ENCODE measurements at regions not wholly inside any gene's neighbourhood (a gene's known extent, or its start where the extent isn't known, plus 50 kb on each side); places are given as distances from the start of the nearest gene placed in this dataset.

DNA sequence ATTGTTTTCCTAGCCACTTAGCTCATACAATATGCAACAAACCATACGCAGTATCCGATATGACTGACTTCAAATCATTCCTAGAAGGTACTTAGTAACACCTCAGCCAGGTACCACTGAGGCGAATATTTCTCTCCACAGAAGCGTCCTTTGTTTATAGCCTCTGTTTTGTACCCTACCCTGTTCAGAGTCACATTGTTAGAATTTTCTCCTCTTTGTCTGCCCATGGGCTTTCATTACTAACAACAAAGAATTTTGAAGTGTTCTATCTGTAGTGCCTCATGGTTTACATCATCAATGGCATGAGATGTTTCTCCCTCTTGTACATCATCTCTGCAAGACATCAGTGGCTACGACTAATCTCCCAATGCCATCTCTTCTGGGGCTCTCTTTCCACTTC is 212.4 kb upstream of the GLI3 start:
- Histone ChIP-seq H2BK120ac (replicated peaks; ENCODE audit: low read depth, low read length) (no peak overlapping the region), H4K5ac (ENCODE audit: insufficient read length, low read depth, low read length) (no peak overlapping the region), H3K4me3 (ENCODE audit: extremely low read depth in 1 of 4, insufficient read depth in 2 of 4, low read depth in 3 of 4, low read length in 4 of 4) (no peak overlapping the region), H3K4ac (replicated peaks; ENCODE audit: insufficient read length, low read depth, low read length) (no peak overlapping the region), H2AK5ac (ENCODE audit: low read depth, low read length) (no peak overlapping the region), H3K9me3 (ENCODE audit: insufficient read depth in 2 of 2, low read depth in 1 of 2, low read length in 1 of 2) (no peaks in the 10 kb centered on the region), H3K9ac (replicated peaks in 1 of 4; ENCODE audit: extremely low read depth in 1 of 4, low read depth in 3 of 4, low read length in 3 of 4) (no peak overlapping the region), H3K4me1 (replicated peaks in 1 of 4; ENCODE audit: control insufficient read depth in 3 of 4, insufficient read depth in 4 of 4, low read length in 3 of 4) (no peaks in the 10 kb centered on the region), H4K8ac (ENCODE audit: extremely low read depth, insufficient read depth, low read length) (no peak overlapping the region), H2BK12ac (ENCODE audit: low read depth, low read length) (no peak overlapping the region), H3K36me3 (ENCODE audit: control insufficient read depth in 2 of 4, insufficient read depth in 4 of 4, low read length in 3 of 4) (no peaks in the 10 kb centered on the region), H3K79me1 (ENCODE audit: low read depth, low read length) (no peaks in the 10 kb centered on the region), H3K27me3 (replicated peaks in 1 of 4; ENCODE audit: control insufficient read depth in 3 of 4, extremely low read depth in 1 of 4, insufficient read depth in 3 of 4, low read length in 3 of 4) (no peaks in the 10 kb centered on the region), H4K91ac (replicated peaks; ENCODE audit: insufficient read length, low read length) (no peak overlapping the region), H4K20me1 (replicated peaks in 1 of 2; ENCODE audit: control insufficient read depth in 1 of 2, insufficient read depth in 2 of 2, low read length in 2 of 2) (no peaks in the 10 kb centered on the region), H2AFZ (ENCODE audit: low read length) (no peak overlapping the region), H3K18ac (ENCODE audit: extremely low read depth, low read length) (no peak overlapping the region), H3K14ac (ENCODE audit: insufficient read length) (no peak overlapping the region), H2BK20ac (ENCODE audit: low read length) (no peak overlapping the region), H3K23ac (ENCODE audit: insufficient read length) (no peak overlapping the region), H3K56ac (replicated peaks; ENCODE audit: insufficient read length, low read depth, low read length) (no peak overlapping the region), H3K4me2 (ENCODE audit: insufficient read depth in 1 of 2, low read depth in 2 of 2, low read length in 2 of 2) (no peak overlapping the region), H3K27ac (ENCODE audit: low read depth, low read length) (no peak overlapping the region), H3K23me2 (ENCODE audit: low read depth, low read length) (no peaks in the 10 kb centered on the region), H2BK5ac (ENCODE audit: low read depth, low read length) (no peak overlapping the region), H2BK15ac (ENCODE audit: low read length) (no peak overlapping the region), H3K79me2 (ENCODE audit: control insufficient read depth in 1 of 2, insufficient read depth in 2 of 2, low read length in 2 of 2) (no peaks in the 10 kb centered on the region)
- FAIRE-seq, result no peak
- DNase-seq (ENCODE audit: low read depth in 1 of 2, low spot score in 2 of 2), result no peak
- CTCF ChIA-PET (ENCODE audit: partially characterized antibody), result no interaction called here
- POLR2A ChIA-PET (ENCODE audit: partially characterized antibody), result no interaction called here
- WGBS, 2 experiments (ENCODE audit: extremely low coverage in 1 of 2, insufficient coverage in 1 of 2, insufficient read length in 1 of 2, insufficient replicate concordance in 2 of 2, low coverage in 1 of 2, low lambda C conversion rate in 2 of 2, missing lambda C conversion rate in 1 of 2), result 87% methylated on average over 5 of the region's 5 CpGs; no CpG with 5 or more reads in 1 of the 2 experiments
- no peak for TF ChIP-seq FOSL1 (IDR thresholded peaks at IDR 0.05; ENCODE audit: insufficient read depth, low read depth, low read length)
- no peak for TF ChIP-seq SRF (IDR thresholded peaks at IDR 0.05; ENCODE audit: low read depth, low read length)
- no peak for TF ChIP-seq SUZ12 (IDR thresholded peaks at IDR 0.05; ENCODE audit: low read length)
- no peak for TF ChIP-seq SP1 (IDR thresholded peaks at IDR 0.05; ENCODE audit: low read depth, low read length)
- TF ChIP-seq CBX5 (IDR thresholded peaks at IDR 0.05; ENCODE audit: low read depth, low read length), result no peak
- no peak for TF ChIP-seq RFX5 (IDR thresholded peaks at IDR 0.05; ENCODE audit: borderline replicate concordance, low read depth, low read length)

Data from H1 (cell line).